HPDE6-E6E7 (cell line): ENCODE measurements at regions not wholly inside any gene's neighbourhood (a gene's known extent, or its start where the extent isn't known, plus 50 kb on each side); places are given as distances from the start of the nearest gene placed in this dataset.
A peak's percentile ranks its signal among the peaks of the same experiment; 100 is the strongest.
"Not testable (repeated sequence)": the region's sequence is repeated elsewhere in the genome, so short reads cannot be mapped to it uniquely, and the experiment has no call there.

Experiments
- DNase-seq: peaks from one replicate; pipeline ENCODE4 v3.0.0; 2011; ENCODE audit warnings: missing footprints; ENCODE audit errors: extremely low spot score

- DNase-seq = no peak
Measured at GRCh38 chrX:139026811-139027210, 315.3 kb upstream of the FGF13 start.

DNA sequence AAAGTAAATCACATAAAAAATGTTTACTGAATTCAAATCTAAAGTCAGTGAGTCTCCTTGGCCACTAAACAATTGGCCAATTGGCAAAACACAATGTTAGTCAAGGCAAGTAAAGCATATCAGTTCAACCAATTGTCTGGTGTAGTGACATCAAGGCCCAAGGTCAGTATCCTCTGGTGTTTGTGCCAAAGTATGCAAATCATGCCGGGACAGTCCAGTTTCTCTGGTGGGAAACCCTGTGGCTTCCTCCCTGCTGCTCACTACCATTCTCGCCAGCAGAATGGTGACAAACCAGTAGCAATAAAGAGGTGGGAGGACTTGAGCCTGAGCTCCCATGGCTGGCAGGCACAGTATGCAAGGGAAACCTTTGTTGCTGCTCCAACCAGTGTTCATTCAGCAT lies 314.9 kb upstream of the FGF13 start:
- DNase-seq = no peak

GRCh38 chrX:139025816-139026215 lies 314.3 kb upstream of the FGF13 start:
- DNase-seq = peak; percentile 10

DNA sequence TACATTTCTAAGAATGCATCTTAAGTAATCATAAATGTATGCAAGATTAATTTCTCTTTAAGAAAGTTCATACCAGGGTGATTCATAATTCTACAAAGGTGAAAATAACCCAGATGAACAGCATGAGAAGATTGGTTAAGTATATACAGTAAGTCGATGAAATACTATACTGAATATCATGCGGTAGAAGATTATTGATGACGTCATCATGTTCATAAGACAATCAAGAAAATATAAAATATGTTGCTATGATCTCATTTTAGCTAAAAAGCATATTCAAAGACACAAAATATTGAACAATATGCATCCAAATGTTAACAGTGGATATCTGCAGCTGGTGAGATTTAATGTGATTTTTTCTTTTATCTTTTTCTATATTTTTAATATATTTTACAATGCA lies 312.0 kb upstream of the FGF13 start:
- no peak for DNase-seq

DNA sequence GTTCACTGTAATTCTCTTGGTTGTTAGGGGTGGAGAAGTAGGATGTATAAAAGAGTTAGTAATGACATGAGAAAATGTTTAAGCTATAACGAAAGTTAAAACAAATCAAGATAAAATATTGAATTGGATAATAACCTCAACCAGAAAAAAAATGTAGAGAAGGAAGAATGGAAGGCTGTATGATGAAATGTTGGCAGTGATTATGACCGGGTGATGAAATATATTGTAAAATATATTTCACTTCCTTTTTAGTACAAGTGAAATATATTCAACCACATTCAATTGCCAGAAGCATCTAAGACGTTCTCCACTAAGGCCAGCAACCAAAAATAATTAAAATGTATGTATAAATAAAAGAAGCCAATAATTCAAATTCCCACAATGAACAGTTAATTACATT lies 309.3 kb upstream of the FGF13 start:
- no peak for DNase-seq

GRCh38 chrX:139018436-139018835 lies 306.9 kb upstream of the FGF13 start:
- no peak for DNase-seq

GRCh38 chrX:139015627-139016026 lies 304.1 kb upstream of the FGF13 start:
- DNase-seq = no peak

DNA sequence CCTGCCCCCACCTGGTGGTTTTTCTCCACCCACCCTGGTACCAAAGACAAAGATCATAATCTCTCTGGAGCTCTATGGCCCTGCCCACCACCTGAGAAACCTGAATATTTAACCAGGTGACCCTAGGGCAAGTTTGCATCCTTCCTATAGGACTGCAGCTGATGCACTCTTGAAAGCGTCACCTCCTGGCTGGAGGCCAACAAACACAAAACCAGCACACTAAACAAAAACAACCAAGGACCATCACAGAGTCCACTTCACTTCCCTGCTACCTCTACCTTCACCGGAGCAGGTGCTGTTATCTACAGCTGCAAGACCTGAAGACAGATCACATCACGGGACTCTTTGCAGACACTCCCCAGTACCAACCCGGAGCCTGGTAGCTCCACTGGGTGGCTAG lies 296.7 kb upstream of the FGF13 start:
- DNase-seq = no peak

- DNase-seq = not testable (repeated sequence)
Measured at GRCh38 chrX:139003856-139004527, 292.5 kb upstream of the FGF13 start.

DNA sequence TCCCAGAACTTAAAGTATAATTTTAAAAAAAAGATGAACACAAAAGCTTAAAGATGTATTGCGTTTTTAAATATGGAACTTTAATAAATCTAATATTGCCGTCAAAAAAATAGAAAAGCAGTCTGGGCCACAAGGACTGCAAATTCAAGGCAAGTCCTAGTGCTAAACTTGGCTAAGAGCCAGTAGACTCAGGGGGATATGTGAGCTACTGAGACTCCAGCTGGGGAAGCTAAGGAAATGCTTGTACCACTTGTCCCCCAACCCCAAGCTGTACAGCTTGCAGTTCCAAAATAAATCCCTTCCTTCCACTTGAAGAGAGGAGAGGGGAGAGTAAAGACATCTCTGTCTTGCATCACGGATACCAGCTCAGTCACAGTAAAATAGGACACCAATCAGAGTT lies 290.8 kb upstream of the FGF13 start:
- no peak for DNase-seq

DNA sequence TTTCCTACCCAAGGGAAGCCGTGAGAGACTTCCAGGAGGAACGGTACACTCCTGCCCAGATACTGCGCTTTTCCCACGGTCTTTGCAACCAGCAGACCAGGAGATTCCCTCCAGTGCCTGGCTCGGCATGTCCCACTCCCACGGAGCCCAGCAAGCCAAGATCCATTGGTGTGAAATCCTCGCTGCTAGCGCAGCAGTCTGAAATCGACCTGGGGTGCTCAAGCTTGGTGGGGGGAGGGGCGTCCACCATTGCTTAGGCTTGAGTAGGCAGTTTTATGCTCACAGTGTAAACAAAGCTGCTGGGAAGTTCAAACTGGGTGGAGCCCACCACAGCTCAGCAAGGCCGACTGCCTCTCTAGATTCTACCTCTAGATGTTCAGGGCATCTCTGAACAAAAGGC lies 284.8 kb upstream of the FGF13 start:
- no peak for DNase-seq

- no peak for DNase-seq
Measured at GRCh38 chrX:138995458-138995857, 283.9 kb upstream of the FGF13 start.

- not testable (repeated sequence) for DNase-seq
Measured at GRCh38 chrX:138990425-138990824, 278.9 kb upstream of the FGF13 start.

- DNase-seq = no peak
Measured at GRCh38 chrX:138986866-138987265, 275.3 kb upstream of the FGF13 start.

DNA sequence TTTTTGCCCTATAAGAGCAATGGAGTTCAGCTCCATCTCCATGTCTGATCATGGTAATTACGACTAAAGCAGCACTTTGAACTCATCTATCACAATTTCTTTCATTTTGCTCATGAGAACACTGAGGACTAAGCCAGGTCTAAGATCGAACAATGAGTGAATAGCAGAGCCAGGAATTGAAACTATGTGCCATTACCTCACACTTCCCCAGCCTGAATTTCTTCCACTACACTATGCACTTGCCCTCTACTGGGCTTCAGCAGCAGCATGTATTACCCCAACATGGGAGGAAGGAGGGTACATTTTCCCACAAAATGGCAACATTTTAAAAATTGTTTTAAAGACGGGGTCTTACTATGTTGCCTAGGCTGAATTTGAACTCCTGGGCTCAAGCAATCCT lies 274.7 kb upstream of the FGF13 start:
- DNase-seq = no peak

DNA sequence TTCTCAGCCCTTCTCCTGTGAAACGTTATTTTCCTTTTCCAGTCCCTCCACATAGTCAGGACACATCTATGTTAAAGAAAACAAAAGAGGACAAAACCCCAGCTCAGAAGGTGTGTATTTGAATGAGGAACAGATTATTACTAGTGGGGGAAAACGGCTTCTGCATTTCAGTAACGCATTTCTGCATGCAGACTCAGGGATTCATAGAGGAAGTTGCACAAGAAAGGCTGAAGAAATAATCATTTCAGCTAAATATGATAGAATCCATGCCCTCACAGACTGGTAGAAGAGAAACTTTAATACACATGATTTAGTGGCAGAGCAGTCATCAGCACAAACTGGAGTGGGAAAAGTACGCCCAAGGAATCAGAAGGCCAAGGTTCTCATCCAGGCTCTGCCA lies 270.8 kb upstream of the FGF13 start:
- DNase-seq = no peak

- DNase-seq = no peak
Measured at GRCh38 chrX:138964501-138964900, 253.0 kb upstream of the FGF13 start.

- DNase-seq = not testable (repeated sequence)
Measured at GRCh38 chrX:138962419-138962818, 250.9 kb upstream of the FGF13 start.

DNA sequence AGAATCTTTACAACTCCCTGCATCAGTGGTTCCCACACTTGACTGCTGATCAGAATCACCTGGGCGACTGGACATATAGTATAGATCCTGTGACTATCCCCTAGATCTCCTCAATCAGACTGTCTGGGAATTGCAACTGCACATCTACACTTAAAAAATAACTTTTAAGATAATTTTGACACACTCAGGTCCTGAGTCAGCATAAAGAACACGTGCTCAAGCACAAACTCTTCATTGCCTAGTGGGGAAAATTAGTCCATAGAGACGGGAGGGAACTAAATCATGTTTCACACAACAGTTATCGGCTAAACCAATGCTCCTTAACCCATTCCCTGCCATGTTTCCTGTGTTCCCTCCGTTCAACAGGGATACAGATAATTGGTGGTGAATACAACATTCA lies 243.5 kb upstream of the FGF13 start:
- no peak for DNase-seq

DNA sequence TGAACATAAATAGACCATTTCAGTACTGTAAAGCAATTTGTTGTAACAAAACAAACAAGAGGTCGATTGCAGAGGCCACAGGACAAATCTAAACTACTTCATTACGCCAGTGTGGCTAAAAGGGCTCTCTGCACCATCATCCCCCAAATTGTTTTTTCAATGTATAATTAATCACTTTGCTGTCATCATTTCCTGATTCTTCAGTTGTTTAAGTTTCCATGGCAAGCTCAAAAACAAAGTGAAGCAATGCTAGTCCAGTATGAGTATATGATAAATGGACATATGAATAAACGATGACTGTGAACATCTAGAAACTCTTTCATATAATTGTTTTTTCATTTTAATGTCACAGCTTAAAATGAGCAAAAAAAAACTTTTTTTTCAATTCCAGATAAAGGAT lies 235.4 kb upstream of the FGF13 start:
- DNase-seq = no peak

- DNase-seq = no peak
Measured at GRCh38 chrX:138945219-138945618, 233.7 kb upstream of the FGF13 start.

- no peak for DNase-seq
Measured at GRCh38 chrX:138939038-138939437, 227.5 kb upstream of the FGF13 start.

DNA sequence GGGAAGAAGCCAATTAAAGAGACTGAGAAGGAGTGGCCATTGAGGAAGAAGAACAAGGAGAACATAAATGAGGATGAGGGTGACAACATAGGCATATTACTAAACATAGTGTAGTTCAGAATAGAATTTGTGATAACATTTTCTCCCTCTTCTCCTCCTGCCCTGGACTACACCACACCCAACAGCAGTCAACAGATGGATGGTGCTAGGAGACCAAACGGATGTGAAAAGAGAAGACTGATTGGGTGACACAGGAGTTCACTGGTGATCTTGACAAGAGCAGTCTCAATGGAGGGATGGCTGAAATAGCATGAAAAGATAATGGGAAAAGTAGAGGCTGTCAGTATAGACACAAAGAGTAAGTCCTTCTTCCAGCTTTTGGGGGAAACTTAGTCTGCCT lies 226.5 kb upstream of the FGF13 start:
- no peak for DNase-seq

DNA sequence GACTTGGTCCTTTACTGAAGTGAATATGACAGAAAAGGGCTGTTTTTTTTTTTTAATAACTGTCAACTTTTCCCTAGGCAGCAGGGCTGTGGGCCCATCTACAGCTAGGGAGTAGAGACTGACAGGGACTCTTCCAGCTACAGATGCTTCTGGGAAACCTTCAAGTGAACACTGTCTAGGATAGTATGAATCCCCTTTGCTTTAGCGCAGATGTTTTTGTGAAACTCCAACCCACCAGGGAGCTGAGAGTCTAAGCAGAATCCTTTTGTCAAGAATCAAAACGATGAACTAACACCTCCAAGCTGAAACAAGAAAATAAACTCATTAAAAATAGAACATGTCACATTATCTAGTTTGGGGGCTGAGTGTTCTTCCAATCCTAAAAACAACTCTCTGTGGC lies 219.7 kb upstream of the FGF13 start:
- DNase-seq = no peak
